ENCODE measurements at regions not wholly inside any gene's neighbourhood (a gene's known extent, or its start where the extent isn't known, plus 50 kb on each side); places are given as distances from the start of the nearest gene placed in this dataset.

DNA sequence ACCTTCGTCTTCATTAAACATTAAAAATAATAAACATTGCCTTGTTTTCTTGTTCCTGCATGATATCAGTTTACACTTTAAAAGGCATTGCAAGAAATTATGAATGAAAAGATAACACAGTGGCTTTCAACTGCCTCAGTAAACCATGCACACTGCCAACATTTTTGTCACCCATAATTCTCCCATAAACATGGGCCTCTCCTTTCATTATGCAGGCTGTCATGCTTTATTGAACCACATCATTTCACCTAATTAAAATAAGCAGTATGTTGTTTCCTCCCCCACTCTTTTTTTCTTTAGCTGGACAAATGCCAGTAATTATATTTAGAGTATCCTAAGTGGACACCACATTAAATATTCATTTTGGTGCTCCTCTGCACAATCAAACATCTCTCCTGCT lies 1566.5 kb upstream of the SLC10A2 start:
- TF ChIP-seq, protein P1, sequence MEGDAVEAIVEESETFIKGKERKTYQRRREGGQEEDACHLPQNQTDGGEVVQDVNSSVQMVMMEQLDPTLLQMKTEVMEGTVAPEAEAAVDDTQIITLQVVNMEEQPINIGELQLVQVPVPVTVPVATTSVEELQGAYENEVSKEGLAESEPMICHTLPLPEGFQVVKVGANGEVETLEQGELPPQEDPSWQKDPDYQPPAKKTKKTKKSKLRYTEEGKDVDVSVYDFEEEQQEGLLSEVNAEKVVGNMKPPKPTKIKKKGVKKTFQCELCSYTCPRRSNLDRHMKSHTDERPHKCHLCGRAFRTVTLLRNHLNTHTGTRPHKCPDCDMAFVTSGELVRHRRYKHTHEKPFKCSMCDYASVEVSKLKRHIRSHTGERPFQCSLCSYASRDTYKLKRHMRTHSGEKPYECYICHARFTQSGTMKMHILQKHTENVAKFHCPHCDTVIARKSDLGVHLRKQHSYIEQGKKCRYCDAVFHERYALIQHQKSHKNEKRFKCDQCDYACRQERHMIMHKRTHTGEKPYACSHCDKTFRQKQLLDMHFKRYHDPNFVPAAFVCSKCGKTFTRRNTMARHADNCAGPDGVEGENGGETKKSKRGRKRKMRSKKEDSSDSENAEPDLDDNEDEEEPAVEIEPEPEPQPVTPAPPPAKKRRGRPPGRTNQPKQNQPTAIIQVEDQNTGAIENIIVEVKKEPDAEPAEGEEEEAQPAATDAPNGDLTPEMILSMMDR (IDR thresholded peaks at IDR 0.05), result no peak
- TF ChIP-seq EP300 (IDR thresholded peaks at IDR 0.05) (no peak), POLR2AphosphoS5 (IDR thresholded peaks at IDR 0.05) (no peak)
